ENCODE measurements at regions not wholly inside any gene's neighbourhood (a gene's known extent, or its start where the extent isn't known, plus 50 kb on each side); places are given as distances from the start of the nearest gene placed in this dataset.
A peak's percentile ranks its signal among the peaks of the same experiment; 100 is the strongest.

GRCh38 chr3:43160664-43161063 lies 54.8 kb upstream of the POMGNT2 start:
- TF ChIP-seq CTCF (IDR thresholded peaks at IDR 0.05; ENCODE audit: low read depth, low read length): no peak
- no peak for DNase-seq (ENCODE audit: extremely low read depth, low read depth)

- DNase-seq (ENCODE audit: extremely low read depth, low read depth): no peak
- no peak for TF ChIP-seq CTCF (IDR thresholded peaks at IDR 0.05; ENCODE audit: low read depth, low read length)
Observed at GRCh38 chr3:43159876-43160255, 54.0 kb upstream of the POMGNT2 start.

GRCh38 chr3:43159131-43159875 lies 53.4 kb upstream of the POMGNT2 start:
- no peak for DNase-seq (ENCODE audit: extremely low read depth, low read depth)
- TF ChIP-seq CTCF (IDR thresholded peaks at IDR 0.05; ENCODE audit: low read depth, low read length): no peak

- DNase-seq (ENCODE audit: extremely low read depth, low read depth): no peak
- TF ChIP-seq CTCF (IDR thresholded peaks at IDR 0.05; ENCODE audit: low read depth, low read length): no peak
Observed at GRCh38 chr3:43156812-43157455, 51.1 kb upstream of the POMGNT2 start.

- peak; percentile 47 for DNase-seq (ENCODE audit: extremely low read depth, low read depth)
- TF ChIP-seq CTCF (IDR thresholded peaks at IDR 0.05; ENCODE audit: low read depth, low read length): peak; percentile 81
Observed at GRCh38 chr3:43155464-43156121, 49.7 kb upstream of the POMGNT2 start.

Data from AG09319 (cell line).